K562 (cell line): ENCODE measurements at regions not wholly inside any gene's neighbourhood (a gene's known extent, or its start where the extent isn't known, plus 50 kb on each side); places are given as distances from the start of the nearest gene placed in this dataset.

ENCODE experiments used
- ATAC-seq: fragments of 200-7000 bp; cut with Tn5 transposase; 3 replicates; pipeline ENCODE4 v1.9.1; 2020; ENCODE audit warnings: moderate library complexity
- BruUV-seq: library from RNA; stranded (reverse); fragments of 400-500 nt; replicated peaks from 2 replicates; lab custom pipeline; 2021; lab: Mats Ljungman, UMichigan
- CTCF ChIA-PET: fragments of 300-600 bp; formaldehyde crosslinking; extraction: SDS; loops from one replicate; lab custom pipeline; 2021; ENCODE audit warnings: low intra/inter-chr PET ratio; lab: Yijun Ruan, JAX
- POLR2A ChIA-PET: fragments of 300-600, 350-650 bp; sonication (Branson Sonifier 250); formaldehyde crosslinking; extraction: SDS; loops from one replicate; lab custom pipeline; 2021; ENCODE audit warnings: antibody characterized with exemption, inconsistent platforms; lab: Yijun Ruan, JAX
- DNase-seq, 4 experiments: peaks; one replicate each; pipeline versions ENCODE4 v3.0.0 to v3.0.0-alpha.2; 2011 to 2018; ENCODE audit warnings: low spot score in 3 of 4, mixed read lengths in 3 of 4; ENCODE audit errors: extremely low read depth in 1 of 4
- FAIRE-seq: peaks from 2 replicates; lab custom pipeline; 2011; peaks lifted over from hg19 to GRCh38; lab: Jason Lieb, UNC
- H2AFZ ChIP-seq: 2 replicates; pipeline ENCODE4 v1.6.0; 2011; ENCODE audit warnings: low read depth, low read length, control low read depth, inconsistent platforms
- H3K27ac ChIP-seq: fragments of 200-600 bp; 3 replicates; pipeline ENCODE4 v1.8.0; 2011; ENCODE audit warnings: low read depth, mild to moderate bottlenecking, control low read depth, inconsistent platforms, low read length, moderate library complexity, mixed read lengths; ENCODE audit errors: extremely low read depth
- H3K27me3 ChIP-seq, 2 experiments: fragments of 300-600 bp in 1 of 2; 2 replicates in 1 of 2; 3 replicates in 1 of 2; pipeline versions ENCODE4 v1.6.0 to v1.8.0; 2011; ENCODE audit warnings: inconsistent platforms in 2 of 2, low read length in 2 of 2, mild to moderate bottlenecking in 1 of 2, mixed read lengths in 1 of 2, moderate library complexity in 1 of 2; ENCODE audit not compliant: control insufficient read depth in 2 of 2, insufficient read depth in 2 of 2
- H3K36me3 ChIP-seq: fragments of 300-600 bp; 3 replicates; pipeline ENCODE4 v1.8.0; 2011; ENCODE audit warnings: mild to moderate bottlenecking, low read length, inconsistent platforms; ENCODE audit not compliant: control insufficient read depth, insufficient read depth
- H3K4me1 ChIP-seq, 2 experiments: fragments of 200-600 bp in 1 of 2; replicated peaks in 1 of 2; 2 replicates in 1 of 2; 3 replicates in 1 of 2; pipeline versions ENCODE4 v1.5.1 to v1.8.0; 2011; ENCODE audit warnings: inconsistent platforms in 2 of 2, low read length in 2 of 2, mild to moderate bottlenecking in 1 of 2, mixed read lengths in 1 of 2, moderate library complexity in 1 of 2; ENCODE audit not compliant: control insufficient read depth in 2 of 2, insufficient read depth in 2 of 2
- H3K4me2 ChIP-seq: 2 replicates; pipeline ENCODE4 v1.6.1; 2011; ENCODE audit warnings: low read length, control low read depth, inconsistent platforms, mixed read lengths; ENCODE audit not compliant: insufficient read depth
- H3K4me3 ChIP-seq: fragments of 200-600 bp; sonication (generic), shearing (Covaris generic); 2 replicates; pipeline ENCODE4 v1.5.1; 2016; ENCODE audit warnings: control low read depth, inconsistent platforms
- H3K79me2 ChIP-seq: fragments of 200-600 bp; 3 replicates; pipeline ENCODE4 v1.8.0; 2011; ENCODE audit warnings: low read length, inconsistent platforms; ENCODE audit not compliant: control insufficient read depth, insufficient read depth
- H3K9ac ChIP-seq, 2 experiments: 2 replicates each; pipeline versions ENCODE4 v1.6.0 to v1.6.1; 2011; ENCODE audit warnings: low read depth in 2 of 2, low read length in 2 of 2, control low read depth in 1 of 2, inconsistent platforms in 1 of 2, mild to moderate bottlenecking in 1 of 2, mixed read lengths in 1 of 2; ENCODE audit not compliant: insufficient read depth in 1 of 2
- H3K9me1 ChIP-seq: one replicate; pipeline ENCODE4 v1.6.0; 2011; ENCODE audit warnings: inconsistent platforms, mild to moderate bottlenecking, low read length, moderate library complexity; ENCODE audit not compliant: control insufficient read depth, insufficient read depth
- H3K9me3 ChIP-seq: replicated peaks from 2 replicates; pipeline ENCODE4 v1.5.1; 2011; ENCODE audit warnings: low read depth, low read length, inconsistent platforms; ENCODE audit not compliant: control insufficient read depth, insufficient read depth
- H4K20me1 ChIP-seq: replicated peaks from 2 replicates; pipeline ENCODE4 v1.6.1; 2011; ENCODE audit warnings: low read length, inconsistent platforms, mixed read lengths; ENCODE audit not compliant: control insufficient read depth, insufficient read depth
- CBFA2T3 ChIP-seq: fragments of 450-650 bp; IDR thresholded peaks from 2 replicates; pipeline ENCODE4 v1.6.1; 2017
- CGGBP1 ChIP-seq: fragments of 250-450 bp; sonication (Bioruptor Pico); IDR thresholded peaks from 2 replicates; pipeline ENCODE4 v1.9.0; 2021; ENCODE audit warnings: mild to moderate bottlenecking
- FOS ChIP-seq: IDR thresholded peaks from 3 replicates; pipeline ENCODE4 v1.6.1; 2011; ENCODE audit not compliant: insufficient read length; ENCODE audit errors: extremely low read depth
- GMEB1 ChIP-seq: fragments of 250-450 bp; sonication (Bioruptor Pico); IDR thresholded peaks from 2 replicates; pipeline ENCODE4 v1.4.0; 2020; ENCODE audit warnings: mild to moderate bottlenecking
- JUNB ChIP-seq: fragments of 450-650 bp; formaldehyde crosslinking; conservative IDR thresholded peaks from 2 replicates; pipeline ENCODE4 v1.4.0; 2020; ENCODE audit warnings: mild to moderate bottlenecking
- JUND ChIP-seq, 2 experiments: IDR thresholded peaks; 2 replicates in 1 of 2; 3 replicates in 1 of 2; pipeline ENCODE4 v1.6.1; 2011; ENCODE audit warnings: borderline replicate concordance in 2 of 2, low read depth in 2 of 2, low read length in 2 of 2, improper control_type of control experiment in 1 of 2, missing biosample characterization in 1 of 2, missing genetic modification characterization in 1 of 2, missing genetic modification reagents in 1 of 2
- MEF2A ChIP-seq: IDR thresholded peaks from 2 replicates; pipeline ENCODE4 v1.6.1; 2011; ENCODE audit warnings: low read depth, mild to moderate bottlenecking, low read length, moderate library complexity; ENCODE audit not compliant: control insufficient read depth
- MTF1 ChIP-seq: fragments of 250-450 bp; sonication (Bioruptor Pico); IDR thresholded peaks from 2 replicates; pipeline ENCODE4 v1.9.0; 2021; ENCODE audit warnings: moderate library complexity, mild to moderate bottlenecking, inconsistent platforms, borderline replicate concordance
- NELFE ChIP-seq: IDR thresholded peaks from 2 replicates; pipeline ENCODE4 v1.6.1; 2011; ENCODE audit warnings: mild to moderate bottlenecking; ENCODE audit not compliant: insufficient read depth, insufficient read length
- NFIC ChIP-seq: fragments of 450-650 bp; IDR thresholded peaks from 2 replicates; pipeline ENCODE4 v1.6.1; 2017; ENCODE audit warnings: mild to moderate bottlenecking, inconsistent platforms
- SREBF2 ChIP-seq: sonication (generic); formaldehyde crosslinking; IDR thresholded peaks from 2 replicates; pipeline ENCODE4 v1.4.0; 2020; ENCODE audit warnings: mild to moderate bottlenecking, missing genetic modification reagents
- SUPT5H ChIP-seq: fragments of 450-650 bp; IDR thresholded peaks from 2 replicates; pipeline ENCODE4 v1.6.1; 2016
- TAF9B ChIP-seq: fragments of 450-650 bp; IDR thresholded peaks from 2 replicates; pipeline ENCODE4 v1.6.1; 2018; ENCODE audit warnings: mild to moderate bottlenecking; ENCODE audit not compliant: partially characterized antibody
- WHSC1 ChIP-seq: IDR thresholded peaks from one replicate; pipeline ENCODE4 v1.6.1; 2012; ENCODE audit warnings: low read length, control low read depth, inconsistent platforms
- ZNF707 ChIP-seq: fragments of 250-450 bp; sonication (Bioruptor Pico); conservative IDR thresholded peaks from 2 replicates; pipeline ENCODE4 v1.8.0; 2022; ENCODE audit warnings: inconsistent platforms, mild to moderate bottlenecking, moderate library complexity
- ZSCAN29 ChIP-seq: fragments of 450-650 bp; IDR thresholded peaks from 2 replicates; pipeline ENCODE4 v1.6.1; 2017
- WGBS: fragments of 100-300 bp; shearing (Covaris generic); methylation state at CpG from one replicate; pipeline ENCODE4 v1.1.6; 2016; ENCODE audit warnings: low coverage, mixed read lengths; ENCODE audit not compliant: insufficient coverage; ENCODE audit errors: missing lambda C conversion rate; 5-methylcytosine and 5-hydroxymethylcytosine counted together
- in situ Hi-C: fragments of 300-500 bp; cut with MboI; formaldehyde crosslinking; loops from 4 replicates; pipeline ENCODE4 v1.15.0; 2018; ENCODE audit warnings: inconsistent platforms, mixed read lengths
- intact Hi-C: fragments of 100-400 bp; cut with micrococcal nuclease; formaldehyde crosslinking; loops from 2 replicates; pipeline ENCODE4 v1.14.2; 2022
- TF ChIP-seq, protein P1 (sequence below): fragments of 250-450 bp; sonication (Bioruptor Pico); IDR thresholded peaks from 2 replicates; pipeline ENCODE4 v1.8.0; 2021; ENCODE audit warnings: moderate library complexity, mild to moderate bottlenecking, inconsistent platforms

DNA sequence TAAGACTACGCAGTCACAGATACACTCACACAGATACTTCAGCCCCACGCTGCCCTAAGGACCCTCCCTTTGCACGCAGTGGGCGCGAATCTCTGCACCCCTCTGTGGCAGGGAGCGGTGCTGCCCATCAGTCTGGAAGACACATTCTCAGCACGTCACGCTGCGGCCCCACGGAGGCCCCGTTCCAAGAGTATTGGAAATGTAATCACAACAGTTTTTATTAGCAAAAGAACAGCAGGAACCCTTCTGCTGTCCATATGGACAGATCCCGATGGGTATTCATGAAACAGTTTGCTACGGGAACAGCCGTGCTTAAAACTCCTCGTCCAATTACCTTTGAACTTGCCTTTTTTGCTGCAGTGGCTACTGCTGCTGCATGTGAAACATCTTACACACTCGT lies 131.0 kb downstream of the RPS24 start:
- Histone ChIP-seq H3K27ac (no peak overlapping the region), H4K20me1 (no peaks in the 10 kb centered on the region), H3K4me3 (no peak overlapping the region), H2AFZ (no peak overlapping the region), H3K9me3 (no peaks in the 10 kb centered on the region), H3K9ac (no peak overlapping the region), H3K36me3 (no peaks in the 10 kb centered on the region), H3K79me2 (no peaks in the 10 kb centered on the region), H3K27me3 (peaks cover 2 to 29% of the 10 kb centered on the region in 2 experiments; a peak in 3 of 5 replicates), H3K4me2 (no peak overlapping the region), H3K4me1 (no peaks in the 10 kb centered on the region), H3K9me1 (no peaks in the 10 kb centered on the region)
- 1% methylated on average over 16 of the region's 16 CpGs for WGBS
- ATAC-seq, result no peak
- ChIA-PET CTCF (no interaction called here), POLR2A (no interaction called here)
- intact Hi-C loops (loop anchor here (5.0 kb wide), 1 partner anchor 117 kb away; no protein-coding TSS in a partner anchor), in situ Hi-C loops (no loop called here)
- FAIRE-seq, result no peak
- TF ChIP-seq MTF1 (CRISPR knock-in tag) (no peak), CGGBP1 (CRISPR knock-in tag) (no peak), GMEB1 (no peak), JUND (IDR thresholded peaks at IDR 0.05; ENCODE audit: borderline replicate concordance, low read depth, low read length) (no peak), JUND (tag; IDR thresholded peaks at IDR 0.05; ENCODE audit: borderline replicate concordance, low read depth, low read length) (no peak), JUNB (CRISPR knock-in tag) (no peak), ZSCAN29 (no peak), SREBF2 (CRISPR knock-in tag) (no peak), FOS (no peak), NELFE (no peak), CBFA2T3 (no peak), TAF9B (no peak), NFIC (no peak), WHSC1 (no peak), ZNF707 (CRISPR knock-in tag) (no peak), MEF2A (no peak), SUPT5H (no peak)
- TF ChIP-seq, protein P1, sequence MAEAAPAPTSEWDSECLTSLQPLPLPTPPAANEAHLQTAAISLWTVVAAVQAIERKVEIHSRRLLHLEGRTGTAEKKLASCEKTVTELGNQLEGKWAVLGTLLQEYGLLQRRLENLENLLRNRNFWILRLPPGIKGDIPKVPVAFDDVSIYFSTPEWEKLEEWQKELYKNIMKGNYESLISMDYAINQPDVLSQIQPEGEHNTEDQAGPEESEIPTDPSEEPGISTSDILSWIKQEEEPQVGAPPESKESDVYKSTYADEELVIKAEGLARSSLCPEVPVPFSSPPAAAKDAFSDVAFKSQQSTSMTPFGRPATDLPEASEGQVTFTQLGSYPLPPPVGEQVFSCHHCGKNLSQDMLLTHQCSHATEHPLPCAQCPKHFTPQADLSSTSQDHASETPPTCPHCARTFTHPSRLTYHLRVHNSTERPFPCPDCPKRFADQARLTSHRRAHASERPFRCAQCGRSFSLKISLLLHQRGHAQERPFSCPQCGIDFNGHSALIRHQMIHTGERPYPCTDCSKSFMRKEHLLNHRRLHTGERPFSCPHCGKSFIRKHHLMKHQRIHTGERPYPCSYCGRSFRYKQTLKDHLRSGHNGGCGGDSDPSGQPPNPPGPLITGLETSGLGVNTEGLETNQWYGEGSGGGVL (CRISPR knock-in tag), result no peak
- DNase-seq, result no peak
- no TSS peak for BruUV-seq
